AG09319 (cell line): ENCODE measurements at regions not wholly inside any gene's neighbourhood (a gene's known extent, or its start where the extent isn't known, plus 50 kb on each side); places are given as distances from the start of the nearest gene placed in this dataset.
"Not testable (repeated sequence)": the region's sequence is repeated elsewhere in the genome, so short reads cannot be mapped to it uniquely, and the experiment has no call there.

Experiments
- DNase-seq: peaks from one replicate; pipeline ENCODE4 v3.0.0-alpha.2; 2010; ENCODE audit warnings: low read depth; ENCODE audit errors: extremely low read depth
- CTCF ChIP-seq: IDR thresholded peaks from 2 replicates; pipeline ENCODE4 v1.5.1; 2011; ENCODE audit warnings: low read depth, mild to moderate bottlenecking, inconsistent platforms, low read length, moderate library complexity

- no peak for DNase-seq
- no peak for TF ChIP-seq CTCF
Observed at GRCh38 chr6:18048953-18049630, 61.7 kb upstream of the KIF13A start.

- no peak for DNase-seq
- TF ChIP-seq CTCF = no peak
Observed at GRCh38 chr6:18047406-18047805, 60.0 kb upstream of the KIF13A start.

GRCh38 chr6:18045507-18045906 is 58.1 kb upstream of the KIF13A start:
- DNase-seq = no peak
- no peak for TF ChIP-seq CTCF

GRCh38 chr6:18044108-18044783 is 56.8 kb upstream of the KIF13A start:
- no peak for TF ChIP-seq CTCF
- no peak for DNase-seq

GRCh38 chr6:18042536-18043145 is 55.2 kb upstream of the KIF13A start:
- DNase-seq = no peak
- no peak for TF ChIP-seq CTCF

GRCh38 chr6:18039481-18039880 is 52.0 kb upstream of the KIF13A start:
- no peak for TF ChIP-seq CTCF
- no peak for DNase-seq

GRCh38 chr6:18038235-18038634 is 50.8 kb upstream of the KIF13A start:
- DNase-seq = not testable (repeated sequence)
